ENCODE measurements at regions not wholly inside any gene's neighbourhood (a gene's known extent, or its start where the extent isn't known, plus 50 kb on each side); places are given as distances from the start of the nearest gene placed in this dataset.

DNA sequence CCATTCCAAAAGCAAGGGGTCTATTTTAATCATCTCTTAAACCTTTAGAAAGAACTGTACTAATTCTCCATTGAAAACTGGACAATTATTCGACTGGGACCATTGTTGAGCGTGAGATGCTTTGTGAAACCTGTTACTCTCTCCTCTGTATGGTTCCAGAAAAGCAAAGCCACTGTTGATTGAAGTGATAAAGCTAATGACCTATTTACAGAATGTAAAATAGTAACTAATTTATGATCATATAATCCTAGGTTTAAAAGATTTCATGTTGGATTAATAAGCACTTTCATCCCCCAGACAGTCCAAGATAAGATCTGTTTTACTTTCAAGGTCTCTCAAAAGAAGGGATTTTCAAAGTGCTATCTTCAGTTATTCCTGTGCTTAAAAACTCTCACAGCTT lies 614.5 kb downstream of the TMA16 start:
- Histone ChIP-seq H3K9me3 (no peaks in the 10 kb centered on the region), H3K27ac (no peak overlapping the region), H3K4me3 (no peak overlapping the region), H3K36me3 (no peaks in the 10 kb centered on the region), H3K4me1 (no peaks in the 10 kb centered on the region), H3K27me3 (no peaks in the 10 kb centered on the region)
- 79% methylated on average over 2 of the region's 2 CpGs for WGBS
- DNase-seq (ENCODE audit: low spot score in 2 of 2), result no peak
- no peak for TF ChIP-seq EP300 (IDR thresholded peaks at IDR 0.05)
- TF ChIP-seq POLR2A (IDR thresholded peaks at IDR 0.05), result no peak
- no peak for TF ChIP-seq CTCF (IDR thresholded peaks at IDR 0.05)
- TF ChIP-seq POLR2AphosphoS5 (IDR thresholded peaks at IDR 0.05), result no peak

GRCh38 chr4:164109503-164109902 lies 615.0 kb downstream of the TMA16 start:
- WGBS, result 79% methylated on average over 4 of the region's 4 CpGs

DNA sequence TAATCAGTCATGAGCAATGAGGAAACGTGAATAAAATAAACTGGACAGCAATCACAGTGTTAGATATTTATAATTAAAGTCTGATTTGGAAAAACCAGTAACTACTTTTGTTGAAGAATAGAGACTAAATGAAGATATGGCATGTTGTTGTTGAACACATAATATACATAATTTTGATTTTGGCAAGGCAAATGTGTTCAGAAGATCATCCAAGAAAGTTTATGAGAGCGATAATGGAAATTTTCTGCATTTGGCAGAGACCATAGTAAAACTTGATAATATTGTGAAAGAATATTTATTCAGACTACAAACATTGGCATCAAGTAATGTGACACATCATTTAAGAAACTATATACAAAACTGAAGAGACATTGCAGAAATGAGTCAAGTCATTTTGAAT lies 620.7 kb downstream of the TMA16 start:
- Histone ChIP-seq H3K27me3 (no peaks in the 10 kb centered on the region), H3K36me3 (no peaks in the 10 kb centered on the region), H3K4me1 (no peaks in the 10 kb centered on the region), H3K27ac (no peak overlapping the region), H3K9me3 (no peaks in the 10 kb centered on the region), H3K4me3 (no peak overlapping the region)
- 55% methylated on average over 2 of the region's 2 CpGs for WGBS
- no peak for DNase-seq (ENCODE audit: low spot score in 2 of 2)
- no peak for TF ChIP-seq CTCF (IDR thresholded peaks at IDR 0.05)
- no peak for TF ChIP-seq POLR2A (IDR thresholded peaks at IDR 0.05)
- TF ChIP-seq POLR2AphosphoS5 (IDR thresholded peaks at IDR 0.05), result no peak
- no peak for TF ChIP-seq EP300 (IDR thresholded peaks at IDR 0.05)

More at GRCh38 chr4:164109503-164109902, 615.0 kb downstream of the TMA16 start:
- Histone ChIP-seq H3K36me3 (no peaks in the 10 kb centered on the region), H3K4me3 (no peak overlapping the region), H3K27ac (no peak overlapping the region), H3K4me1 (no peaks in the 10 kb centered on the region), H3K27me3 (no peaks in the 10 kb centered on the region), H3K9me3 (no peaks in the 10 kb centered on the region)
- no peak for DNase-seq (ENCODE audit: low spot score in 2 of 2)
- TF ChIP-seq POLR2A (IDR thresholded peaks at IDR 0.05) (no peak), POLR2AphosphoS5 (IDR thresholded peaks at IDR 0.05) (no peak), EP300 (IDR thresholded peaks at IDR 0.05) (no peak), CTCF (IDR thresholded peaks at IDR 0.05) (no peak)

DNA sequence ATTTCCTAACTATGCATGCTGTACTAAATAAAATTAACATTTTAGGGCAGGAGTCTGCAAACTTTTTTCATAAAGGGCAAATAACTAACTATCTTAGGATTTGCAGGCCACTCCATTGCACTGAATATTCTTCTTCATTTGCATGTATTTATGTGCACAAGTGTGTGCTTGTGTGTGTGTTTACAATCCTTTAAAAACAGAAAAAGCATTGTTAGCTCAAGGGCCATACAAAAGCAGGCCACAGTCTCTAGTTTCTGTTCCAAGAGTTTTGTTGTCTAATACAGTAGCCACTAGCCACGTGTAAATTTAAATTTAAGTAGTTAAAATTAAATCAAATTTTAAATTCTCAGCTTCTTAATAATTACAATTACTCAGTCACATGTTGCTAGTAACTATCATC lies 621.8 kb downstream of the TMA16 start:
- no peak overlapping the region for H3K27ac ChIP-seq
- WGBS, result 60% methylated on average over 1 of the region's 1 CpG
- H3K9me3 ChIP-seq, result no peaks in the 10 kb centered on the region
- no peak for DNase-seq (ENCODE audit: low spot score in 2 of 2)
- no peaks in the 10 kb centered on the region for H3K36me3 ChIP-seq
- no peak for TF ChIP-seq CTCF (IDR thresholded peaks at IDR 0.05)
- no peak for TF ChIP-seq POLR2A (IDR thresholded peaks at IDR 0.05)
- TF ChIP-seq EP300 (IDR thresholded peaks at IDR 0.05), result no peak
- TF ChIP-seq POLR2AphosphoS5 (IDR thresholded peaks at IDR 0.05), result no peak
- H3K27me3 ChIP-seq, result no peaks in the 10 kb centered on the region
- no peaks in the 10 kb centered on the region for H3K4me1 ChIP-seq
- no peak overlapping the region for H3K4me3 ChIP-seq

GRCh38 chr4:164134388-164134787 lies 619.5 kb upstream of the SMIM31 start:
- Histone ChIP-seq H3K4me3 (no peak overlapping the region), H3K36me3 (no peaks in the 10 kb centered on the region), H3K4me1 (no peaks in the 10 kb centered on the region), H3K27me3 (no peaks in the 10 kb centered on the region), H3K9me3 (no peaks in the 10 kb centered on the region), H3K27ac (no peak overlapping the region)
- TF ChIP-seq EP300 (IDR thresholded peaks at IDR 0.05) (no peak), POLR2AphosphoS5 (IDR thresholded peaks at IDR 0.05) (no peak), POLR2A (IDR thresholded peaks at IDR 0.05) (no peak), CTCF (IDR thresholded peaks at IDR 0.05) (no peak)
- WGBS, result 83% methylated on average over 2 of the region's 2 CpGs
- DNase-seq (ENCODE audit: low spot score in 2 of 2), result no peak

Data from suprapubic skin (tissue), 4 donors.